Mucosa of gallbladder (tissue), 1 donor: ENCODE measurements at regions not wholly inside any gene's neighbourhood (a gene's known extent, or its start where the extent isn't known, plus 50 kb on each side); places are given as distances from the start of the nearest gene placed in this dataset.

Experiments
- DNase-seq: peaks from one replicate; pipeline ENCODE4 v3.0.0-alpha.2; 2020; ENCODE audit warnings: low spot score
- donor health status: DM: no; HTN: no; CAD: no.

DNA sequence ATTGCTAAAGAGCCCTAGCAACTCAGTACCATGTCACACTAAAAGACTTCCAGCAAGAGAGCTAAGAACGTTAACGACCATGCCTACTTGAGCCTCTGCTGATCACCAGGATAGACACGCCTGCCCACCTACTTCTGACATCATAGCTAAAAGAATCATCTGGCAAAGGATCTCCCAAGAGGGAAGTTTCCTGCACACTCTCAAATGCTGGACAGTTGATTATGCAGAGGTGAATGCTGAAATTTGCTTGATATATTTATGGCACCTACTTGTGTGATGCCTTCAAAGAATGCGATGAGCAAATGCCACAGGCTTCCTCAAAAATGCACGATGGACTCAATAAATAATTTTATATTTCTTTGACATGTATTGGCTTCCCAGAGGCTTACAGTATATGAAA is 113.6 kb downstream of the GALC start:
- DNase-seq = no peak

- DNase-seq = no peak
Observed at GRCh38 chr14:87878959-87879358, 114.0 kb downstream of the GALC start.

DNA sequence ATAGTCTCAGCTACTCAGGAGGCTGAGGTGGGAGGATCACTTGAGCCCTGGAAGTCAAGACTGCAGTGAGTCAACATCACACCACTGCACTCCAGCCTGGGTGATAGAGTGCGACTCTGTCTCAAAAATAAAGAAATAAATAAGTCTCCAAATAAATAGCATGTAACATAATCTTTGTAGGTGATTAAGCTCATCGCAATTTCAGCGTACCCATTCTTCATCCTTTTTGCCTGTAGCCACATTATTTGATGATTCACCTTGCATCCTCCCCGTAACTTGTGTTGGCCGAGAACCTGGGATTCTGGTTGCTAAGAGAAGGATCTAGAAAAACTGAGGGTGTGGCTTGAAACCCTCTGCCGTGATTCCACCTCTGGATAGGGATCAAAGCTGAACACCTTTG is 115.1 kb downstream of the GALC start:
- DNase-seq = no peak

DNA sequence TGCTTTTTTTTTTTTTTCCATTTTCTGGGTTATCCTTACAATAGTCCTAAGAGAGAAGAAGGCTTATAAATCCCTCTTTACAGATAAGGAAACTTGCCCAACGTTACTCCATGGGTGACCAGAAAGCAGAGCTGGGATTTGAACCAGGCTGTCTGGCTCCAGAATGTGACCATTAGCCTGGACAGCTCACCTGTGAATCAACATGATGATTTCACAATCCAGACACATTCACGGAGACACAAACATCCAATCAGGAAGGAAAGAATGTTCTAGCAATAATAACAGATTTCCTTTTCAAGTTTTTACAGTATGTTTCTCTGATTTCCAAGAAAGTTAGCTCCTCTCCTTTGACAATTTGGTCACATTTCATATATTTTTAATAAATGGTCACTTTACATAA is 118.3 kb downstream of the GALC start:
- DNase-seq = no peak

GRCh38 chr14:87873741-87874140 is 119.2 kb downstream of the GALC start:
- no peak for DNase-seq

GRCh38 chr14:87869619-87870583 is 123.1 kb downstream of the GALC start:
- DNase-seq = no peak

- no peak for DNase-seq
Observed at GRCh38 chr14:87868920-87869319, 124.1 kb downstream of the GALC start.

DNA sequence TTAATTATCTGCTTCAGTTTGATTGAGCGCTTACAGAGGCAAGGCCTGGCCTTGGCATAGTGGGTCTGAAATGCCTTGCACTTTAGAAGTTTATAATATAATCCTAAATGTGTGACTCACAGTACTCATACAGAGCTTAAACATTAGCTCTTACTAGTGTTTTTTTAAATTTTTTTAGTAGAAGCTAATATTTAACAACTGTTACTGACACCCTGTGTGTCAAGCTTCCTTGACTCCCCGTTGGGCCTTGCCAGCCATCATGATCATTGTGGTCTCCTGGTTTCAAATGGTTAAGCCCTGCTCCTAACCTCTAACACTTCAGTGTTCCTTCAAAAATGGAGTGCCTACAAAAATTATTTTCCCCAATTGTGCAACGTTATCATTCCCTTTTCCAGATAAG is 126.9 kb downstream of the GALC start:
- DNase-seq = no peak

GRCh38 chr14:87864356-87865270 is 128.4 kb downstream of the GALC start:
- DNase-seq = no peak

DNA sequence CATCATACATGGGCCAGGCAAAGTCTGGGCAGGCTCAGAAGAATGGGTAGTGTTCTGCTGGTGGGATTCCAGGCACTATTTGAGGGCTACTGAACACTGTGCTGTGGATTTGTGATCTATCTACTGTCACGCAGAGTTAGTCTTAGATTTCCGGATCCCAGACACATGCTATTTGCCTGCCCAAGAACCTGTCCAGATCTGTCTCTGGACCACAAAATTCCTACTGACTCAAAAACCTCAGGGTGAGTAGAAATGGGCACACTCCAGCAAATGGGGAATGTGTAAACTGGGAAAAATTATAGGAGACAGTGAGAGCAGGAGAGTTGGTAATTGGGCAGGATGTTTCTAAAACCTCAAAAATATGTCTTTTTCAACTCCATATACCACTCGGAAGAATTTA is 129.9 kb downstream of the GALC start:
- DNase-seq = no peak

- DNase-seq = no peak
Observed at GRCh38 chr14:87852107-87852506, 140.9 kb downstream of the GALC start.

GRCh38 chr14:87851190-87851589 is 141.8 kb downstream of the GALC start:
- DNase-seq = no peak

GRCh38 chr14:87847216-87847755 is 145.7 kb downstream of the GALC start:
- no peak for DNase-seq

DNA sequence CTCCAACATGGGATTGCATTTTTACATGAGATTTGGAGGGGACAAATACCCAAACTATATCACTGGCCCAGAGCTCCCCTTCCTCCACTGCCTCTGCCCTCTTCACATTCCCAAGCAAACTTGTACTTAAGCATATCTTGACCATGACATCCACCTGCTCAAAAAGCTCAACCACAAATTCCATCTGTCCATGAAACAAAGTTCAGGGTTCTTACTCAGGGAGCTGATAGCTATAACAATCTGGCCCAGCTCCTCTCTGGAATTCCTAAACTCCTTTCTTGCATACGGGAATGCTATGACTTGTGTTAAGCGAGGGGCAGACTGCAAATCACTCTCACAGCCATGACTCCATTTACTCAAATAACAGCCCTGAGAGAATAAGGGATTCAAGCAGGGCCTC is 152.1 kb downstream of the GALC start:
- no peak for DNase-seq

DNA sequence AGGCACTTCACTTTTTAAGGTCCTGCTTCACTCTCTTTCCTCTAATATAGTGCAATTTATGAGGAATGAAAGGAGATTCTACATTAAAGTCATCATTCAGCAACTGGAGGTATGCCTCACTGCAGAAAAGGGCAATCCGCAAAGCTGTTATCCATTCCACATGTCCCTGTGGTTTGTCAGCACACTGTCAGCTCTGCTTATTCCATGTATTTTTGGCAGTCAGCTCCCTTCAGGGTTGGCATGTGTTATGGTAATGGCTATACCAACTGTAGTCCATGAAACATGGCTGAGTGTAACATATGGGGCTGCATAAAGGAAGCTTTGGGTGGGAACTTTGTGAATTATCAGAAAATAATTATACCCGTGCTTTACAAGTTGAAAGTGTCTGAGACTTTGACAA is 154.1 kb downstream of the GALC start:
- no peak for DNase-seq

DNA sequence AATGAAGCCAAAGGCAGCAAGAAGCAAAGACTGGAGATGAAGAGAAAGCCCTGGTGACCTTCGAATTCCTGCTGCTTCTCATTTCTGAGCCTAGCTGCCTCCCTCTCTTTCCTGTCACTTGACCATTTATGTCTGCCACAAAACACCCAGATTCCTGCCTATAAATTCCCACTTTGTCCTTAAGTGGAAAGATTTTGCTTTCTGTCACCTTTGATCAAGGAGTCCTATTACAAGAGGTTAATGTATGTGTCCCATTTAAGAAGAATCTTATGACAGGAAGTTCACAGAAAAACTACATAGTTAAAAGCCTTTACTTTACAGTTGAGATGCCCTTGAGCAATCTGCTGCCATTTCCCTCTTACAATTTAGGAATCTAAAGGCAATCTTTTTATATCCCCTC is 155.7 kb downstream of the GALC start:
- DNase-seq = no peak

- no peak for DNase-seq
Observed at GRCh38 chr14:87834594-87834993, 158.4 kb downstream of the GALC start.

DNA sequence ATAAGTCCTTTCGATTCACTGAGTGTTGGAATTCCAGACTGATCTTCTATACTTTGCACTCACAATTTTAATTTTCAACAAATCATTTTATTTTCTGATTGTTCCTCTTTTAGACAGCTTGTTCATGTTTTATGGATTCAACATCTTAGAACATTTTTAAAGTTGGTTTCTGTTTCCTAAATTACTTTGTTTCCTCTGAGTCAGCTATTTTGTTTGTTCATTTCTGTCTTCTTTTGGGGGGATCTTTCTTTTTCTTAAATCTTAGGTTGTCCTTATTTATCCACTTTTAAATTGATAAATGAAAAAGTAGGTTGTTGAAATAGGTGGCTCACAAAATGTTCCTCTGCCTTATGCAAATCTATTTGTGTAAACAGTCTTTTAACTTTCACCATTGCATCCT is 160.0 kb downstream of the GALC start:
- DNase-seq = no peak

GRCh38 chr14:87830443-87831096 is 162.4 kb downstream of the GALC start:
- DNase-seq = no peak

DNA sequence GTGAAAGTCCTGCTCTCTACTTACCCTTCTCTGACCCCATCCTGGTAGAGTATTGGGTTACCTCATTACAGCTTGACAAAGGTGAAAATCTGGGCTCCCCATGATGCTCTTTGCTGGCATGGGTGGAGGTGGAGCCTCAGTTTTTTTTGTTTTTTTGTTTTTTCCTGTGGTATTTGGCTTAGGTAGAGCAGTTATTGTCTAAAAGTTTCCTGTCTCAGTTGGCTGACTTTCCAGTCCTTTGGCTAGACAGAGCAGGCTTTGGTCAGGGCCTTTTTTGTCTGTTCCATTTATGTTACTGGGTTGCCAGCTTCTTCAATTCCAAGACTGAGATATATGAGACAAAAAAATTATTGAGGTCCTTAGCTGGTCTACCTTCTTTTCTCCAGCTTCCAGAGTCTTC is 163.4 kb downstream of the GALC start:
- no peak for DNase-seq

- DNase-seq = no peak
Observed at GRCh38 chr14:87824266-87824665, 168.7 kb downstream of the GALC start.

DNA sequence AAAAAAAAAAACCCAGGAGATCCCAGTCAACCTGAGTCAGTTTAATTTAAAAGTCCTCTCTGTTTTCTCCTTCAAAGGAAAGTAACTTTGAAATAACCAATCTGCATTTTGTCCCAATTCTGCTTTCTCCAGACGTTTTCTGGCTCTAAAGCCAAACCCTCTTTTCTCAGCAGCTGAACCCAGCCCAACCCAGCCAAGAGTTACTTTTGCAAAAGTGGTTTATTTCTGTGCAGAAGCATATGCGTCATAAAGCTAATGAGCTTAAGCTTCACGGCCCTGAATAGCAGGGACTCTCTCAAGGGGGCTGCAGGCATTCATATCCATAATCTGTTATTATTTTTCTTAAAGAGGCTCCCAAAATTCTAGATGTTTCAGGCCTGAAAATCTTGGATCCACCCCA is 176.6 kb downstream of the GALC start:
- no peak for DNase-seq
